GM12873 (cell line): ENCODE measurements at regions not wholly inside any gene's neighbourhood (a gene's known extent, or its start where the extent isn't known, plus 50 kb on each side); places are given as distances from the start of the nearest gene placed in this dataset.

ENCODE experiments used
- CTCF ChIP-seq: IDR thresholded peaks from 2 replicates; pipeline ENCODE4 v1.5.1; 2012; ENCODE audit warnings: low read depth, mild to moderate bottlenecking, moderate library complexity, low read length, control low read depth; ENCODE audit not compliant: insufficient read depth; ENCODE audit errors: missing control alignments

- no peak for TF ChIP-seq CTCF
These were observed 120.7 kb downstream of the KCNF1 start for GRCh38 chr2:11032396-11032795.

- TF ChIP-seq CTCF: no peak
These were observed 121.4 kb downstream of the KCNF1 start for GRCh38 chr2:11033114-11033513.

GRCh38 chr2:11038641-11039040 lies 116.6 kb upstream of the SLC66A3 start:
- no peak for TF ChIP-seq CTCF

GRCh38 chr2:11040992-11041391 lies 114.3 kb upstream of the SLC66A3 start:
- no peak for TF ChIP-seq CTCF

GRCh38 chr2:11042841-11043240 lies 112.4 kb upstream of the SLC66A3 start:
- TF ChIP-seq CTCF: no peak

GRCh38 chr2:11043245-11043644 lies 112.0 kb upstream of the SLC66A3 start:
- no peak for TF ChIP-seq CTCF

GRCh38 chr2:11044201-11044600 lies 111.1 kb upstream of the SLC66A3 start:
- no peak for TF ChIP-seq CTCF
